K562 (cell line): ENCODE measurements at regions not wholly inside any gene's neighbourhood (a gene's known extent, or its start where the extent isn't known, plus 50 kb on each side); places are given as distances from the start of the nearest gene placed in this dataset.

ENCODE experiments used
- EHMT2 ChIP-seq: fragments of 450-650 bp; IDR thresholded peaks from 2 replicates; pipeline ENCODE4 v1.6.1; 2018; ENCODE audit warnings: antibody characterized with exemption
- HMGXB4 ChIP-seq: sonication (generic); formaldehyde crosslinking; IDR thresholded peaks from 2 replicates; pipeline ENCODE4 v1.8.1; 2023; ENCODE audit warnings: mild to moderate bottlenecking, missing genetic modification reagents
- MED1 ChIP-seq: sonication (generic); formaldehyde crosslinking; IDR thresholded peaks from 2 replicates; pipeline ENCODE4 v1.8.1; 2023; ENCODE audit warnings: missing genetic modification reagents, borderline replicate concordance
- PREB ChIP-seq: sonication (generic); formaldehyde crosslinking; IDR thresholded peaks from 2 replicates; pipeline ENCODE4 v1.8.1; 2023; ENCODE audit warnings: mild to moderate bottlenecking, missing genetic modification reagents
- THAP12 ChIP-seq: fragments of 250-450 bp; sonication (Bioruptor Pico); IDR thresholded peaks from 2 replicates; pipeline ENCODE4 v1.9.0; 2021; ENCODE audit warnings: mild to moderate bottlenecking, inconsistent platforms
- ZBTB49 ChIP-seq: sonication (generic); formaldehyde crosslinking; IDR thresholded peaks from 2 replicates; pipeline ENCODE4 v1.8.0; 2022; ENCODE audit warnings: missing genetic modification reagents, mild to moderate bottlenecking, borderline replicate concordance
- ZNF75A ChIP-seq: fragments of 450-650 bp; formaldehyde crosslinking; IDR thresholded peaks from 2 replicates; pipeline ENCODE4 v1.4.0; 2020; ENCODE audit warnings: mild to moderate bottlenecking

GRCh38 chr11:28739489-28740280, 631.5 kb downstream of the METTL15 start (continued):
- TF ChIP-seq THAP12 (CRISPR knock-in tag) = no peak
- TF ChIP-seq ZBTB49 (CRISPR knock-in tag) = no peak
- TF ChIP-seq ZNF75A (CRISPR knock-in tag) = no peak
- no peak for TF ChIP-seq MED1 (CRISPR knock-in tag)
- no peak for TF ChIP-seq EHMT2
- TF ChIP-seq PREB (CRISPR knock-in tag) = no peak
- no peak for TF ChIP-seq HMGXB4 (CRISPR knock-in tag)
